ENCODE measurements at regions not wholly inside any gene's neighbourhood (a gene's known extent, or its start where the extent isn't known, plus 50 kb on each side); places are given as distances from the start of the nearest gene placed in this dataset.

DNA sequence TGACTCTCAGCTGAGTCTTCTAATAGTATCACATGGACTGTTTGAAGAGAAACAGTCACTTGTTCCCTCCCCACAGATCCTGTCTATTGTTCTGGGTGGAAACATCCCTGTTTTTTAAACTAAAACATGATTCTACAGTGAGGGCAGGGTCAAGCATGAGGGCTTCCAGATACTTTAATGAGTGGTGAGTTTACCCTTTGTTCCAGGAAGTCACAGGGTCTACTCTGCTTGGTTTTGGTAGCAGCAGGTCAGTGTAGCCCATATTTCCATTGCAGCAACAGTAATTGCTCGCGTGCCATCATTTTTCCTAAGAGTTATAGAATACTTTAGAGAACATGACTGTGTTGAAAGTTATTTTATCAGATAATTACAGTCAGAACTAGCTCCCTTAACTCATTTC, 87.4 kb downstream of the ZNF732 start:
- DNase-seq, result no peak
- Histone ChIP-seq H3K4me2 (ENCODE audit: insufficient read depth, insufficient read length, low read length) (no peak overlapping the region), H2BK120ac (ENCODE audit: low read depth, low read length, poor library complexity, severe bottlenecking) (no peak overlapping the region), H2BK5ac (ENCODE audit: insufficient read length, low read length) (no peak overlapping the region), H4K91ac (ENCODE audit: insufficient read length, low read depth, low read length) (no peak overlapping the region), H3T11ph (ENCODE audit: low read length) (no peak overlapping the region), H2BK20ac (ENCODE audit: low read depth, low read length, poor library complexity, severe bottlenecking) (no peak overlapping the region), H4K8ac (replicated peaks; ENCODE audit: insufficient read length, low read depth, low read length) (no peak overlapping the region), H3K56ac (ENCODE audit: insufficient read length, low read depth, low read length) (no peak overlapping the region), H3K23me2 (ENCODE audit: insufficient read length, low read depth, low read length, poor library complexity, severe bottlenecking) (no peaks in the 10 kb centered on the region), H3K14ac (ENCODE audit: insufficient read depth, low read length) (no peak overlapping the region), H2BK15ac (ENCODE audit: low read depth, low read length) (no peak overlapping the region), H3K9me3 (ENCODE audit: control insufficient read depth, low read depth, low read length) (no peaks in the 10 kb centered on the region), H3K79me2 (ENCODE audit: insufficient read depth, low read length) (peaks cover 5% of the 10 kb centered on the region; the same call in 1 of the 2 replicates), H2AK5ac (ENCODE audit: insufficient read length, low read length) (no peak overlapping the region), H2AFZ (ENCODE audit: low read length) (no peak overlapping the region), H3K27me3 (ENCODE audit: insufficient read depth, low read length) (no peaks in the 10 kb centered on the region), H3K9ac (ENCODE audit: extremely low read depth, insufficient read length, low read length) (no peak overlapping the region), H3K23ac (ENCODE audit: insufficient read length, low read depth, low read length) (no peak overlapping the region), H3K18ac (ENCODE audit: insufficient read length, low read depth, low read length) (no peak overlapping the region), H3K27ac (ENCODE audit: insufficient read length, low read depth, low read length) (no peak overlapping the region), H3K4ac (ENCODE audit: low read depth, low read length) (no peak overlapping the region), H4K5ac (ENCODE audit: insufficient read length, low read depth, low read length) (no peak overlapping the region), H3K79me1 (ENCODE audit: insufficient read depth, low read depth, low read length, poor library complexity, severe bottlenecking) (no peaks in the 10 kb centered on the region), H2BK12ac (ENCODE audit: insufficient read length, low read depth, low read length) (no peak overlapping the region), H3K4me1 (ENCODE audit: insufficient read depth, low read length) (peaks cover 3% of the 10 kb centered on the region; the same call in 1 of the 2 replicates), H4K20me1 (ENCODE audit: control insufficient read depth, insufficient read depth, insufficient read length) (no peaks in the 10 kb centered on the region)
- no CpG with 5 or more reads among the region's 2 CpGs for WGBS (ENCODE audit: extremely low coverage, insufficient read length, low lambda C conversion rate)
- Mint-ChIP-seq H3K27me3 (ENCODE audit: low read depth) (no peaks in the 10 kb centered on the region), H3K4me1 (peaks cover 9 to 10% of the 10 kb centered on the region in 2 experiments), H3K27ac (no peak overlapping the region), H3K4me3 (no peak overlapping the region), H3K36me3 (ENCODE audit: insufficient read depth in 1 of 3, low read depth in 3 of 3) (peaks cover 27 to 31% (median 28%) of the 10 kb centered on the region in 3 experiments), H3K9me3 (peaks cover 59 to 81% of the 10 kb centered on the region in 2 experiments)
- TF ChIP-seq, protein P1, sequence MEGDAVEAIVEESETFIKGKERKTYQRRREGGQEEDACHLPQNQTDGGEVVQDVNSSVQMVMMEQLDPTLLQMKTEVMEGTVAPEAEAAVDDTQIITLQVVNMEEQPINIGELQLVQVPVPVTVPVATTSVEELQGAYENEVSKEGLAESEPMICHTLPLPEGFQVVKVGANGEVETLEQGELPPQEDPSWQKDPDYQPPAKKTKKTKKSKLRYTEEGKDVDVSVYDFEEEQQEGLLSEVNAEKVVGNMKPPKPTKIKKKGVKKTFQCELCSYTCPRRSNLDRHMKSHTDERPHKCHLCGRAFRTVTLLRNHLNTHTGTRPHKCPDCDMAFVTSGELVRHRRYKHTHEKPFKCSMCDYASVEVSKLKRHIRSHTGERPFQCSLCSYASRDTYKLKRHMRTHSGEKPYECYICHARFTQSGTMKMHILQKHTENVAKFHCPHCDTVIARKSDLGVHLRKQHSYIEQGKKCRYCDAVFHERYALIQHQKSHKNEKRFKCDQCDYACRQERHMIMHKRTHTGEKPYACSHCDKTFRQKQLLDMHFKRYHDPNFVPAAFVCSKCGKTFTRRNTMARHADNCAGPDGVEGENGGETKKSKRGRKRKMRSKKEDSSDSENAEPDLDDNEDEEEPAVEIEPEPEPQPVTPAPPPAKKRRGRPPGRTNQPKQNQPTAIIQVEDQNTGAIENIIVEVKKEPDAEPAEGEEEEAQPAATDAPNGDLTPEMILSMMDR (conservative IDR thresholded peaks at IDR 0.05), result no peak
